Transverse colon (tissue), 4 donors: ENCODE measurements at regions not wholly inside any gene's neighbourhood (a gene's known extent, or its start where the extent isn't known, plus 50 kb on each side); places are given as distances from the start of the nearest gene placed in this dataset.

ENCODE experiments used
- DNase-seq: peaks from one replicate; pipeline ENCODE4 v3.0.0-alpha.2; 2019
- H3K27ac ChIP-seq, 4 donors: fragments of 200-600 bp; sonication (generic); 2 replicates each; pipeline ENCODE4 v1.5.1; 2016 to 2018; ENCODE audit warnings: inconsistent platforms in 4 of 4
- H3K27me3 ChIP-seq: fragments of 200-600 bp; sonication (generic); 2 replicates; pipeline ENCODE4 v1.5.1; 2017; ENCODE audit warnings: inconsistent platforms
- H3K36me3 ChIP-seq, 4 donors: fragments of 200-600 bp; sonication (generic); 2 replicates each; pipeline ENCODE4 v1.5.1; 2017 to 2019; ENCODE audit warnings: inconsistent platforms in 4 of 4
- H3K4me1 ChIP-seq, 4 donors: fragments of 200-600 bp; sonication (generic); 2 replicates each; pipeline ENCODE4 v1.5.1; 2017 to 2020; ENCODE audit warnings: inconsistent platforms in 4 of 4
- H3K4me3 ChIP-seq, 4 donors: fragments of 200-600 bp; sonication (generic); 1 replicate in 1 of 4; 2 replicates in 3 of 4; pipeline versions ENCODE4 v1.5.1 to v1.6.1; 2017 to 2019; ENCODE audit warnings: inconsistent platforms in 4 of 4
- H3K9me3 ChIP-seq, 2 donors: fragments of 200-600 bp; sonication (generic); 2 replicates each; pipeline ENCODE4 v1.5.1; 2017 to 2019; ENCODE audit warnings: inconsistent platforms in 2 of 2
- CTCF ChIP-seq, 5 experiments: fragments of 200-600 bp in 3 of 5; fragments of 450-650 bp in 2 of 5; sonication (generic) in 3 of 5; IDR thresholded peaks; 1 replicate in 2 of 5; 2 replicates in 3 of 5; pipeline ENCODE4 v1.5.1; 2016 to 2017; ENCODE audit warnings: antibody characterized with exemption in 5 of 5, inconsistent platforms in 3 of 5, mild to moderate bottlenecking in 2 of 5, moderate library complexity in 1 of 5
- EP300 ChIP-seq: sonication (generic); formaldehyde crosslinking; IDR thresholded peaks from one replicate; pipeline ENCODE4 v1.6.1; 2017; ENCODE audit warnings: antibody characterized with exemption, low read depth
- POLR2A ChIP-seq: fragments of 450-650 bp; IDR thresholded peaks from one replicate; pipeline ENCODE4 v1.6.1; 2016; ENCODE audit warnings: antibody characterized with exemption, mild to moderate bottlenecking, moderate library complexity
- POLR2AphosphoS5 ChIP-seq, 3 donors: sonication (generic); formaldehyde crosslinking; IDR thresholded peaks; one replicate each; pipeline ENCODE4 v1.6.1; 2016; ENCODE audit warnings: antibody characterized with exemption in 3 of 3
- WGBS, 2 donors: methylation state at CpG; one replicate each; pipeline ENCODE4 v1.1.5; 2018; ENCODE audit warnings: low coverage in 1 of 2; 5-methylcytosine and 5-hydroxymethylcytosine counted together
- in situ Hi-C, 4 donors: fragments of 200-750 bp; cut with MboI; loops; one replicate each; pipeline versions ENCODE4 v1.15.0 to v1.15.1; 2017; ENCODE audit warnings: low sequenced_read_pairs in 3 of 4, low pct_ligation_motif_present in 1 of 4, low pct_unique_long_range_greater_than_20kb in 1 of 4
- intact Hi-C: fragments of 100-400 bp; cut with DNase I; formaldehyde crosslinking; loops from one replicate; pipeline ENCODE4 v1.15.1; 2023; ENCODE audit warnings: low total_unique reads

- 54 to 65% methylated on average over 2 of the region's 2 CpGs for WGBS, 2 donors
- H3K4me3 ChIP-seq: no peak overlapping the region
- no peak for DNase-seq
- H3K36me3 ChIP-seq: no peaks in the 10 kb centered on the region
- H3K9me3 ChIP-seq: no peaks in the 10 kb centered on the region
- no peak for TF ChIP-seq POLR2AphosphoS5 (IDR thresholded peaks at IDR 0.05)
- no peak for TF ChIP-seq EP300
- TF ChIP-seq POLR2A: no peak
- no peak for TF ChIP-seq CTCF (IDR thresholded peaks at IDR 0.05)
- H3K27ac ChIP-seq: no peak overlapping the region
- no peaks in the 10 kb centered on the region for H3K4me1 ChIP-seq
- in situ Hi-C loops (no loop called here), intact Hi-C loops (no loop called here)
- no peaks in the 10 kb centered on the region for H3K27me3 ChIP-seq
Measured at GRCh38 chr12:13780453-13780852, 200.9 kb downstream of the GRIN2B start.

GRCh38 chr12:13777374-13777773, 204.0 kb downstream of the GRIN2B start:
- no peaks in the 10 kb centered on the region for H3K4me1 ChIP-seq
- no peak overlapping the region for H3K27ac ChIP-seq
- intact Hi-C loops (no loop called here), in situ Hi-C loops (no loop called here)
- WGBS, 2 donors: 71 to 88% methylated on average over 1 to 2 of the region's 2 CpGs
- no peak for DNase-seq
- H3K27me3 ChIP-seq: no peaks in the 10 kb centered on the region
- no peak overlapping the region for H3K4me3 ChIP-seq
- TF ChIP-seq CTCF (IDR thresholded peaks at IDR 0.05) (no peak), POLR2A (no peak), EP300 (no peak)
- H3K9me3 ChIP-seq: no peaks in the 10 kb centered on the region
- H3K36me3 ChIP-seq: no peaks in the 10 kb centered on the region

GRCh38 chr12:13772264-13772663, 209.1 kb downstream of the GRIN2B start:
- intact Hi-C loops: no loop called here
- in situ Hi-C loops: loop anchor here in 1 of 4 donors (25.0 kb wide), 1 partner anchor 390 kb away; no protein-coding TSS in a partner anchor
- H3K4me3 ChIP-seq: no peak overlapping the region
- H3K4me1 ChIP-seq: no peaks in the 10 kb centered on the region
- 82 to 94% methylated on average over 2 to 3 of the region's 3 CpGs for WGBS, 2 donors
- H3K27ac ChIP-seq: no peak overlapping the region
- no peaks in the 10 kb centered on the region for H3K9me3 ChIP-seq
- TF ChIP-seq POLR2AphosphoS5 (IDR thresholded peaks at IDR 0.05) (no peak), CTCF (IDR thresholded peaks at IDR 0.05) (no peak), EP300 (no peak), POLR2A (no peak)
- H3K27me3 ChIP-seq: no peaks in the 10 kb centered on the region
- DNase-seq: no peak
- no peaks in the 10 kb centered on the region for H3K36me3 ChIP-seq

- intact Hi-C loops: no loop called here
- DNase-seq: no peak
- in situ Hi-C loops: loop anchor here in 1 of 4 donors (25.0 kb wide), 1 partner anchor 392 kb away; no protein-coding TSS in a partner anchor
- 63 to 74% methylated on average over 3 of the region's 3 CpGs for whole genome bisulfite sequencing, 2 donors
- H3K27me3 ChIP-seq: no peaks in the 10 kb centered on the region
- H3K4me1 ChIP-seq: no peaks in the 10 kb centered on the region
- no peak overlapping the region for H3K4me3 ChIP-seq
- H3K36me3 ChIP-seq: no peaks in the 10 kb centered on the region
- TF ChIP-seq POLR2A: no peak
- no peak for TF ChIP-seq CTCF (IDR thresholded peaks at IDR 0.05)
- TF ChIP-seq EP300: no peak
- TF ChIP-seq POLR2AphosphoS5 (IDR thresholded peaks at IDR 0.05): no peak
- H3K9me3 ChIP-seq: no peaks in the 10 kb centered on the region
- no peak overlapping the region for H3K27ac ChIP-seq
Measured at GRCh38 chr12:13770576-13770975, 210.8 kb downstream of the GRIN2B start.
